ENCODE measurements at regions not wholly inside any gene's neighbourhood (a gene's known extent, or its start where the extent isn't known, plus 50 kb on each side); places are given as distances from the start of the nearest gene placed in this dataset. TPM values are rescaled to one million over a fixed set of nuclear protein-coding genes. Genes with fewer than 3 reads are reported as not detected.

DNA sequence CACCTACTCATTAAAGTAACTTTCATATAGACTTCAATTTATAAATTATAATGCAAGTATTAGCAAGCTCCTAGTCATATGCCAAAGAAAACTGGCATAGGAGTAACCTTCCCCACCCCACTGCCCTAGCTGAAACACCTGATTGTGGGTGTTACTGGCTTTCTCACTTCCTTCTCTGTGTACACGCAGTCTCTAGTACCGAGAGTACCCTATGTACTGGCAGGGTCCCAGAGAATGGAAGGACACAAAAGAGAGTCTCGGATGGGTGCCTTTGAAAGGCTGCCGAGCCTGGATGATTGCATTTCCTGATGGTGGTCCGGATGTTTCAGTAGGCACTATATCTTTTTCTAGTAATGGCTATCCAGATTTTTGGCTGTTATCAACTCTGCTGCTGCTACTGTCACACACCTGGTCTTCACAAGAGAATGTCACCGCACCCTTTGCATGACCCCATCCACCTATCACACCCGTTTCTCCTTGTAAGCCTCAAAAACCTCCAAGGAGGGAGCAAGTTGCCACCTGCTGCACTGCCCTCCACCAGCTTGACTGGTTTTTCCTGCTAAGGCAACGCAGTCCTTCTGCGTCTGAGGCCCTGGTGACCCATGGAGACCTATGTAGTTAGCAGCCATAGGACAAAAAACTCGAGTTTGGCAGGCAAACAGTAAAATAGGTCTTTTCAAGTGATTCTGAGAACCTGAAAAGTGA lies 53.8 kb upstream of the CLINT1 start:
- TF ChIP-seq, protein P1, sequence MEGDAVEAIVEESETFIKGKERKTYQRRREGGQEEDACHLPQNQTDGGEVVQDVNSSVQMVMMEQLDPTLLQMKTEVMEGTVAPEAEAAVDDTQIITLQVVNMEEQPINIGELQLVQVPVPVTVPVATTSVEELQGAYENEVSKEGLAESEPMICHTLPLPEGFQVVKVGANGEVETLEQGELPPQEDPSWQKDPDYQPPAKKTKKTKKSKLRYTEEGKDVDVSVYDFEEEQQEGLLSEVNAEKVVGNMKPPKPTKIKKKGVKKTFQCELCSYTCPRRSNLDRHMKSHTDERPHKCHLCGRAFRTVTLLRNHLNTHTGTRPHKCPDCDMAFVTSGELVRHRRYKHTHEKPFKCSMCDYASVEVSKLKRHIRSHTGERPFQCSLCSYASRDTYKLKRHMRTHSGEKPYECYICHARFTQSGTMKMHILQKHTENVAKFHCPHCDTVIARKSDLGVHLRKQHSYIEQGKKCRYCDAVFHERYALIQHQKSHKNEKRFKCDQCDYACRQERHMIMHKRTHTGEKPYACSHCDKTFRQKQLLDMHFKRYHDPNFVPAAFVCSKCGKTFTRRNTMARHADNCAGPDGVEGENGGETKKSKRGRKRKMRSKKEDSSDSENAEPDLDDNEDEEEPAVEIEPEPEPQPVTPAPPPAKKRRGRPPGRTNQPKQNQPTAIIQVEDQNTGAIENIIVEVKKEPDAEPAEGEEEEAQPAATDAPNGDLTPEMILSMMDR (conservative IDR thresholded peaks at IDR 0.05; ENCODE audit: low read length), result no peak
- no peak for TF ChIP-seq EZH2phosphoT487 (IDR thresholded peaks at IDR 0.05; ENCODE audit: borderline replicate concordance, low read depth, low read length)
- Histone ChIP-seq H3K9me2 (ENCODE audit: insufficient read depth, low read length) (no peaks in the 10 kb centered on the region), H3K9me3 (ENCODE audit: low read length) (no peaks in the 10 kb centered on the region), H3K4me3 (ENCODE audit: low read depth, low read length, poor library complexity, severe bottlenecking) (peak overlapping the region; percentile 49), H4K20me1 (ENCODE audit: insufficient read depth, low read length) (no peaks in the 10 kb centered on the region), H3K4me1 (ENCODE audit: insufficient read depth, low read length, poor library complexity, severe bottlenecking) (peaks cover 83% of the 10 kb centered on the region), H3K4me2 (ENCODE audit: low read length) (peak overlapping the region; percentile 77), H2AFZ (ENCODE audit: low read length) (peak overlapping the region; percentile 2; the same call in 1 of the 2 replicates), H3K27ac (ENCODE audit: low read depth, low read length, poor library complexity, severe bottlenecking) (peak overlapping the region; percentile 95), H3K79me2 (ENCODE audit: insufficient read depth, low read depth, low read length) (no peaks in the 10 kb centered on the region), H3K36me3 (ENCODE audit: insufficient read depth, low read length) (no peaks in the 10 kb centered on the region)
- CTCF ChIA-PET (ENCODE audit: unreplicated experiment), result interaction anchor here (0.6 kb wide), 1 partner anchor 52 kb away, joined by 4 read pairs; no protein-coding TSS in a partner anchor
- no TSS peak for BruUV-seq (replicated peaks)
- peak; percentile 95 for DNase-seq (ENCODE audit: low spot score)
- intact Hi-C loops (cut with micrococcal nuclease; ENCODE audit: unreplicated experiment), result loop anchor here (1.0 kb wide), 2 partner anchors 12 to 51 kb away; no protein-coding TSS in a partner anchor
- POLR2A ChIA-PET, result interaction anchor here (0.6 to 1.2 kb wide), 4 partner anchors 52 to 84 kb away, joined by 3 to 9 read pairs (median 4); no protein-coding TSS in a partner anchor

DNA sequence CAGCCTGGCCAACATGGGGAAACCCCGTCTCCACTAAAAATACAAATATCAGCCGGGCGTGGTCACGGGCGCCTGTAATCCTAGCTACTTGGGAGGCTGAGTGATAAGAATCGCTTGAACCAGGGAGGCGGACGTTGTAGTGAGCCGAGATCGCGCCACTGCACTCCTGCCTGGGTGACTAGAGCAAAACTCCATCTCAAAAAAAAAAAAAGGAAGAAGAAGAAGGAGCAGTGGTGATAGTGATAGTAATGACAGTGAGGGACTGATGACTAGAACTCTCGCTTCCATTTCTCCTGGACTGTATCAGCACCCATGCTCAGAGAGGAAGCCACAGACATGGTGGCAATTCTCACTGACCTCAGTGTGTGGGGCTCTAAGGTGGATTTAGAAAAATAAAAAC lies 52.6 kb upstream of the CLINT1 start:
- Histone ChIP-seq H3K79me2 (ENCODE audit: insufficient read depth, low read depth, low read length) (no peaks in the 10 kb centered on the region), H3K9me3 (ENCODE audit: low read length) (no peaks in the 10 kb centered on the region), H3K9me2 (ENCODE audit: insufficient read depth, low read length) (no peaks in the 10 kb centered on the region), H3K27ac (ENCODE audit: low read depth, low read length, poor library complexity, severe bottlenecking) (peak overlapping the region; percentile 95), H3K4me3 (ENCODE audit: low read depth, low read length, poor library complexity, severe bottlenecking) (no peak overlapping the region), H3K36me3 (ENCODE audit: insufficient read depth, low read length) (no peaks in the 10 kb centered on the region), H4K20me1 (ENCODE audit: insufficient read depth, low read length) (no peaks in the 10 kb centered on the region), H2AFZ (ENCODE audit: low read length) (no peak overlapping the region), H3K4me2 (ENCODE audit: low read length) (no peak overlapping the region), H3K4me1 (ENCODE audit: insufficient read depth, low read length, poor library complexity, severe bottlenecking) (peaks cover 77% of the 10 kb centered on the region)
- intact Hi-C loops (cut with micrococcal nuclease; ENCODE audit: unreplicated experiment), result no loop called here
- POLR2A ChIA-PET, result interaction anchor here (0.6 to 1.2 kb wide), 2 partner anchors 80 to 99 kb away, joined by 4 to 9 read pairs; no protein-coding TSS in a partner anchor
- TF ChIP-seq, protein P1 (conservative IDR thresholded peaks at IDR 0.05; ENCODE audit: low read length), result no peak
- TF ChIP-seq EZH2phosphoT487 (IDR thresholded peaks at IDR 0.05; ENCODE audit: borderline replicate concordance, low read depth, low read length), result no peak
- no peak for DNase-seq (ENCODE audit: low spot score)
- BruUV-seq (replicated peaks), result no TSS peak
- CTCF ChIA-PET (ENCODE audit: unreplicated experiment), result interaction anchor here (0.5 kb wide), 1 partner anchor 54 kb away, joined by 3 read pairs; no protein-coding TSS in a partner anchor

Small RNA genes in the stretch of these regions (small RNA-seq; reads per million reads assigned to genes)
- gene AC091979.2, result not detected
- 22.3 reads per million, percentile 97 among the genes with 10 or more reads in this experiment for gene RNU2-48P
